Activated CD8-positive, alpha-beta T cell treated with anti-CD3 and anti-CD28 coated beads, Interleukin-2, amount 10 ng/mL, durations not matched to agents 7 days and 5 days (primary cell): ENCODE measurements at regions not wholly inside any gene's neighbourhood (a gene's known extent, or its start where the extent isn't known, plus 50 kb on each side); places are given as distances from the start of the nearest gene placed in this dataset.

ENCODE experiments used
- ATAC-seq: fragments of 150-1000 bp; cut with Tn5 transposase; one replicate; pipeline ENCODE4 v1.10.0; 2021; ENCODE audit warnings: moderate library complexity
- CTCF ChIA-PET: fragments of 350-600 bp; sonication (Branson Sonifier 250); formaldehyde crosslinking; loops from one replicate; lab custom pipeline; 2021; ENCODE audit warnings: antibody characterized with exemption; lab: Charles Lee
- POLR2A ChIA-PET: fragments of 350-600 bp; sonication (Branson Sonifier 250); formaldehyde crosslinking; loops from one replicate; lab custom pipeline; 2021; ENCODE audit warnings: antibody characterized with exemption; lab: Charles Lee
- DNase-seq: peaks from one replicate; pipeline ENCODE4 v3.0.0-alpha.2; 2020
- H3K27ac Mint-ChIP-seq: one replicate; pipeline ENCODE4 v1.8.0; 2021; ENCODE audit warnings: mild to moderate bottlenecking, mixed read lengths
- H3K27me3 Mint-ChIP-seq: one replicate; pipeline ENCODE4 v1.8.0; 2021; ENCODE audit warnings: low read depth, mixed read lengths
- H3K36me3 Mint-ChIP-seq: one replicate; pipeline ENCODE4 v1.8.0; 2021; ENCODE audit warnings: low read depth, mixed read lengths
- H3K4me1 Mint-ChIP-seq: one replicate; pipeline ENCODE4 v1.8.0; 2021; ENCODE audit warnings: low read depth, mixed read lengths
- H3K4me3 Mint-ChIP-seq: one replicate; pipeline ENCODE4 v1.8.0; 2021; ENCODE audit warnings: mild to moderate bottlenecking, mixed read lengths
- H3K9me3 Mint-ChIP-seq: one replicate; pipeline ENCODE4 v1.8.0; 2022; ENCODE audit warnings: mixed read lengths; ENCODE audit not compliant: insufficient read depth

- peaks cover 7% of the 10 kb centered on the region for H3K27me3 Mint-ChIP-seq
- H3K27ac Mint-ChIP-seq = no peak overlapping the region
- POLR2A ChIA-PET = no interaction called here
- no peaks in the 10 kb centered on the region for H3K36me3 Mint-ChIP-seq
- CTCF ChIA-PET = no interaction called here
- ATAC-seq (no peak), DNase-seq (no peak)
- no peak overlapping the region for H3K4me3 Mint-ChIP-seq
- peaks cover 3% of the 10 kb centered on the region for H3K4me1 Mint-ChIP-seq
- no peaks in the 10 kb centered on the region for H3K9me3 Mint-ChIP-seq
These were observed 171.2 kb upstream of the NR5A2 start for GRCh38 chr1:199856216-199856780.

DNA sequence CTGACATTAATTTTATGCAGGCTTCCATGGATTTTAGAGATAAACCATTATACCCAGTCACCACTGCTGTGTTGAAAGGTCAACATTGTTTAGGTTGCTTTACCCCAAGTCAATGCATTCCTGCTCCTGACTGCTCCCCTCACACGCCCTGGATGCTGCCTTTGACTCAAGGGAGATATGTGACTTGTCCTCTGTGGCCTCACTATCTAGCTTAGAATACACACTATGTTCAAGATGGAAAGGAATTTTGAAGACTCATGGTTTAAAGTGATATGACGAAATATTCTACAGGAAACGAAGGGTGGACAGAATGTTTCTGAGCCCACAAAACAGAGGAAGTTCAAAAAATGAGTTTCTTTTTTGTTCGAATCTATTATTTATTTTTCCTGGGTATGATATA is 170.4 kb upstream of the NR5A2 start:
- no peaks in the 10 kb centered on the region for H3K9me3 Mint-ChIP-seq
- H3K27me3 Mint-ChIP-seq = peaks cover 4% of the 10 kb centered on the region
- no peak overlapping the region for H3K4me3 Mint-ChIP-seq
- no peak for ATAC-seq
- ChIA-PET CTCF (no interaction called here), POLR2A (no interaction called here)
- H3K27ac Mint-ChIP-seq = no peak overlapping the region
- DNase-seq = no peak
- peaks cover 3% of the 10 kb centered on the region for H3K4me1 Mint-ChIP-seq
- H3K36me3 Mint-ChIP-seq = no peaks in the 10 kb centered on the region

GRCh38 chr1:199857516-199857915 is 170.0 kb upstream of the NR5A2 start:
- POLR2A ChIA-PET = no interaction called here

DNA sequence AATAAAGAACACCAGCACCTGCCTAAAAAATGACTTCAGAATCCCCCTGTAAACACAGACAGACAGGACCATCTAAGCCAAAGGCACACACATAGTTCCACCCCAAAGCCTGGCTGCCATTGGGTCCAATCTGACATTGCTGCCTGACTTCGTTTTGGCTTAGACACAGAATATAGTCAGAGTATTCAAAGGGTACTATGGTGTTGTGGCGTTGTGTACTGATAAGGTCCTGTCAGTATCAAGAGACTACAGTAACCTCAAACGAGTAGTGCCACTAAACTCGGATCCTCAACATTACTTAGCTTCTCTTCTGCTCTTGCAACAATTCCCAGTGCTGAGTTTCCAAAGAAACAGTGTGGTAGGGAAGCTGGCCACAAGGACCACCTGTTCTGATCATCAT is 169.3 kb upstream of the NR5A2 start:
- ChIA-PET CTCF (no interaction called here), POLR2A (no interaction called here)
- DNase-seq (no peak), ATAC-seq (no peak)
- Mint-ChIP-seq H3K4me3 (no peak overlapping the region), H3K27ac (no peak overlapping the region), H3K9me3 (no peaks in the 10 kb centered on the region), H3K27me3 (peaks cover 4% of the 10 kb centered on the region), H3K36me3 (no peaks in the 10 kb centered on the region), H3K4me1 (peaks cover 3% of the 10 kb centered on the region)

More at GRCh38 chr1:199857516-199857915, 170.0 kb upstream of the NR5A2 start:
- Mint-ChIP-seq H3K27me3 (peaks cover 4% of the 10 kb centered on the region), H3K4me1 (peaks cover 3% of the 10 kb centered on the region), H3K9me3 (no peaks in the 10 kb centered on the region), H3K36me3 (no peaks in the 10 kb centered on the region), H3K27ac (no peak overlapping the region), H3K4me3 (no peak overlapping the region)
- CTCF ChIA-PET = no interaction called here
- no peak for ATAC-seq
- DNase-seq = no peak

DNA sequence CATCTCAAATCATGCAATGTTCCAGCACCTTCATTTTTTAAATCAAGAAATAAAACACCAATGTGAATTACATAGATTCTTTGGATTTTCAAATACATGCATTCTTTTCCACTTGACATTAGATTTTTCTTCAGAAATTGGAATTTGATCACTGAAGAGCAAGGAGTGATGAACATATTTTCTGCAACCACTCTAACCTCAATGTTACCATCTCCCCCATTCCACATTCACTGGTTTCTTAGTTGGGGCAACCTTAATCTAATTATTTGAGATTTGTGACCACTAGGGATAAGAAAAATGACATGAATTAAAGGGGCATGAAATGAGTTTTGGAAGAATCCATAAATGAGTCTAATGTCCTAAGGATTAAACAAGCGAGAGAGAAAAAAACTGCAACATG is 168.7 kb upstream of the NR5A2 start:
- no peaks in the 10 kb centered on the region for H3K9me3 Mint-ChIP-seq
- H3K36me3 Mint-ChIP-seq = no peaks in the 10 kb centered on the region
- no peak overlapping the region for H3K27ac Mint-ChIP-seq
- ATAC-seq = no peak
- H3K4me3 Mint-ChIP-seq = no peak overlapping the region
- no peak for DNase-seq
- peaks cover 4% of the 10 kb centered on the region for H3K27me3 Mint-ChIP-seq
- ChIA-PET POLR2A (no interaction called here), CTCF (no interaction called here)
- peaks cover 3% of the 10 kb centered on the region for H3K4me1 Mint-ChIP-seq

DNA sequence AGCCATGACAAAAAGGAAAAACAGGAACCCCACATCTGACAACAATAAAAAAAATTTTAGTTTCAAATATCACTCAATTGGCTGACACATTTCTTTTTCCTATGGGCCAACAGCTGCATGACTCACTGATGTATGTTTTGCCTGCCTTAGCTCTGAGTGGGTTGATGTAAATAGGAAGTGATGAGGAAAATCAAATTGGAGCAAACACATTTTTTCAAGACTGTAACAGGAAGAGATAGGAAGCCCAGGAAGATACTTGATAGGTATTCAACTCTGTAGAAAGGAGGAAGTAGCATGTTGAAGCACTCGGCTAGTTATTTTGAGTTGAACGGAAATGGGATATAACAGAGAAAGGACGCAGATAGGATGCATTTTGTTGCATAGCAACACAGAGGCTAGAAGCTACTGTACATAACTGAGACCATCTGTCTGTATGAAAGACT is 168.0 kb upstream of the NR5A2 start:
- POLR2A ChIA-PET = no interaction called here
- Mint-ChIP-seq H3K27ac (no peak overlapping the region), H3K27me3 (peaks cover 4% of the 10 kb centered on the region), H3K4me3 (no peak overlapping the region), H3K4me1 (peaks cover 3% of the 10 kb centered on the region), H3K9me3 (no peaks in the 10 kb centered on the region), H3K36me3 (no peaks in the 10 kb centered on the region)
- CTCF ChIA-PET = no interaction called here
- no peak for DNase-seq
- ATAC-seq = no peak

DNA sequence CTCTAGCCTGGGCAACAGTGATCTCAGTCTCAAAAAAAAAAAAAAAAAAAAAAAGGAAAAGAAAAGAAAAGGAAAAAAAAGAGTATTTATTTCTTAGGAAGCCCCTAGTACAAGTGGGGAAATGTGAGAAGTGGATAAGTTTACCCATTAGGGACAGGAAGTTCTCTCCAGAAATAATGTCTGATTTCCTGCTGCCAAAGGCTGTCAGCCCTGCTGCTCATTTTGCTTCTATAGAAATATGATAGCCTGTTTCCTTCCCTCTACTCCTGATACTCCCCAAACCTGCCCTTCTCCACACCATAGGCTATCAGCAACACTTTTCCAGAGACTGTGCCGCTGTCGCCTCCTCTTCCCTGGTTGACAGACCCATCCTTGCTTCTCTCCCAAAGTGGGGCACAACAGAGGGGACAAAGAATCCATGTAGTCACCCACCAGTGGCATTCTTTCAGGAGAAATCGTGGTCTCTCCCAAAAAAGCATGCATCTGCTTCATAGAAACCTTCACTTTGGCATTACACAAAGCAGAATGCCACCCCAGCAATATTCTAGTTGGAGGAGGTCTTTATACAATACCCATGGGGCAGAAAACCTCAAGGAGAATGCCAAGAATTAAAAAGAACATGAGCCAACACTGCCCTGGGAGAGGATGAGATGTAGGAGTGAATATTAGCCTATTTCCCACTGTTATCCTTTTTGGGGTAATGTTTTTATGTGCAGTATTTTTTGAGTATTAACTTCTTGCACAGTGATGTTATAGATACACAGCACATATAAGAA is 166.3 kb upstream of the NR5A2 start:
- Mint-ChIP-seq H3K27me3 (peaks cover 4% of the 10 kb centered on the region), H3K27ac (no peak overlapping the region), H3K9me3 (no peaks in the 10 kb centered on the region), H3K4me1 (peaks cover 3% of the 10 kb centered on the region), H3K36me3 (no peaks in the 10 kb centered on the region), H3K4me3 (no peak overlapping the region)
- ChIA-PET CTCF (no interaction called here), POLR2A (interaction anchor here (0.6 kb wide), 1 partner anchor 10 kb away, joined by 4 read pairs; no protein-coding TSS in a partner anchor)
- DNase-seq (no peak), ATAC-seq (no peak)

DNA sequence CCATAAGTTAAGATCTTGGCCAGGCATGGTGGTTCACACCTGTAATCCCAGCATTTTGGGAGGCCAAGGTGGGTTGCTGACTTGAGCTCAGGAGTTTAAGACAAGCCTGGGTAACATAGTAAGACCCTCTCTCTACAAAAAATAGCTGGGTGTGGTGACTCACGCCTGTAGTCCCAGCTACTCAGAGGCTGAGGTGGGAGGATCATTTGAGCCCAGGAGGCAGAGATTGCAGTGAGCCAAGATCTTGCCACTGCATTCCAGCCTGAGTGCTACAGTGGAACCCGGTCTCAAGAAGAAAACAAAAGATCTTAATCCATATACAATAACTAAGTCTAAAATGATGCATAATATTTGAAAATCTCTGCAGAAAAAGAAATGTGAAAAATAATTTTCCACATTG is 165.5 kb upstream of the NR5A2 start:
- Mint-ChIP-seq H3K4me1 (peaks cover 3% of the 10 kb centered on the region), H3K4me3 (no peak overlapping the region), H3K27ac (no peak overlapping the region), H3K9me3 (no peaks in the 10 kb centered on the region), H3K27me3 (peaks cover 2% of the 10 kb centered on the region), H3K36me3 (no peaks in the 10 kb centered on the region)
- ATAC-seq (no peak), DNase-seq (no peak)
- ChIA-PET POLR2A (interaction anchor here (0.6 kb wide), 1 partner anchor 9 kb away, joined by 4 read pairs; no protein-coding TSS in a partner anchor), CTCF (no interaction called here)

- DNase-seq = no peak
These were observed 161.3 kb upstream of the NR5A2 start for GRCh38 chr1:199866210-199866617.

DNA sequence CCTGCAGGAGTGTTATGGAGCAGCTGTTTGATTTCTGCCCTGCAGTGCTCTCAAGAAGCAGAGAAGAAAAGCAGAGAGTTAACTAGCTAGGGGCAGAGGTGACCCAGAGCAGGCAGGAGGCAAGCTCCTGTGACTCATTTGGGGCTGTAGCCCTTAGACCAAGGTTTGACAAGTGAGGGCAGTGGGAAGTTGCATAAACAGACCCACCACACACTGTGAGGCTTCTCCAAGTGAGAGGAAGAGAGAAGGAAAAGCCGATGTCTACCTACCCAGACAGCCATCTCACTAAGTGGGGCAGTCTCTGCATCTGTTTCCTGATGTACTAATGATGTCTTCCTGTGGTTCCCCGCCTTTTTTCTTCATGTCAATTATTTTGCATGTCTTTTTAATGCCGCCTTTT is 159.9 kb upstream of the NR5A2 start:
- Mint-ChIP-seq H3K27me3 (no peaks in the 10 kb centered on the region), H3K4me3 (no peak overlapping the region), H3K9me3 (no peaks in the 10 kb centered on the region), H3K4me1 (no peaks in the 10 kb centered on the region), H3K27ac (no peak overlapping the region), H3K36me3 (no peaks in the 10 kb centered on the region)
- ATAC-seq = no peak
- POLR2A ChIA-PET = no interaction called here
- CTCF ChIA-PET = no interaction called here
- DNase-seq = no peak

More at GRCh38 chr1:199866210-199866617, 161.3 kb upstream of the NR5A2 start:
- ATAC-seq = no peak
- no peaks in the 10 kb centered on the region for H3K4me1 Mint-ChIP-seq
- H3K27ac Mint-ChIP-seq = no peak overlapping the region
- H3K9me3 Mint-ChIP-seq = no peaks in the 10 kb centered on the region
- no peak overlapping the region for H3K4me3 Mint-ChIP-seq
- no peaks in the 10 kb centered on the region for H3K27me3 Mint-ChIP-seq
- H3K36me3 Mint-ChIP-seq = no peaks in the 10 kb centered on the region
- ChIA-PET CTCF (no interaction called here), POLR2A (no interaction called here)

GRCh38 chr1:199868777-199869176 is 158.7 kb upstream of the NR5A2 start:
- ChIA-PET POLR2A (no interaction called here), CTCF (no interaction called here)
- no peaks in the 10 kb centered on the region for H3K9me3 Mint-ChIP-seq
- H3K36me3 Mint-ChIP-seq = no peaks in the 10 kb centered on the region
- no peaks in the 10 kb centered on the region for H3K27me3 Mint-ChIP-seq
- no peak overlapping the region for H3K4me3 Mint-ChIP-seq
- H3K4me1 Mint-ChIP-seq = no peaks in the 10 kb centered on the region
- ATAC-seq (no peak), DNase-seq (no peak)
- no peak overlapping the region for H3K27ac Mint-ChIP-seq

- ChIA-PET POLR2A (no interaction called here), CTCF (no interaction called here)
- ATAC-seq (no peak), DNase-seq (no peak)
- Mint-ChIP-seq H3K4me3 (no peak overlapping the region), H3K27ac (no peak overlapping the region), H3K27me3 (peaks cover 5% of the 10 kb centered on the region), H3K9me3 (no peaks in the 10 kb centered on the region), H3K36me3 (no peaks in the 10 kb centered on the region), H3K4me1 (no peaks in the 10 kb centered on the region)
These were observed 152.2 kb upstream of the NR5A2 start for GRCh38 chr1:199875337-199875736.
